ENCODE measurements at regions not wholly inside any gene's neighbourhood (a gene's known extent, or its start where the extent isn't known, plus 50 kb on each side); places are given as distances from the start of the nearest gene placed in this dataset.

GRCh38 chr22:49721211-49721763 is 106.4 kb downstream of the BRD1 start:
- intact Hi-C loops (cut with micrococcal nuclease), result no loop called here
- WGBS (ENCODE audit: insufficient coverage), result 87% methylated on average over 15 of the region's 15 CpGs
- Histone ChIP-seq H3K4me3 (ENCODE audit: low read length) (no peak overlapping the region), H3K27ac (ENCODE audit: low read length) (no peak overlapping the region), H3K4me1 (ENCODE audit: control insufficient read depth, insufficient read depth, low read length) (peaks cover 17% of the 10 kb centered on the region), H3K27me3 (ENCODE audit: control insufficient read depth, insufficient read depth, low read length) (peaks cover 10% of the 10 kb centered on the region), H3K9me3 (ENCODE audit: control insufficient read depth, insufficient read depth, low read length) (no peaks in the 10 kb centered on the region), H3K36me3 (ENCODE audit: control insufficient read depth, insufficient read depth, low read length) (no peaks in the 10 kb centered on the region)
- peaks cover 8 to 11% of the 10 kb centered on the region in 2 donors for H3K4me1 Mint-ChIP-seq
- ATAC-seq (no peak), DNase-seq (no peak)
- TF ChIP-seq, protein P1, sequence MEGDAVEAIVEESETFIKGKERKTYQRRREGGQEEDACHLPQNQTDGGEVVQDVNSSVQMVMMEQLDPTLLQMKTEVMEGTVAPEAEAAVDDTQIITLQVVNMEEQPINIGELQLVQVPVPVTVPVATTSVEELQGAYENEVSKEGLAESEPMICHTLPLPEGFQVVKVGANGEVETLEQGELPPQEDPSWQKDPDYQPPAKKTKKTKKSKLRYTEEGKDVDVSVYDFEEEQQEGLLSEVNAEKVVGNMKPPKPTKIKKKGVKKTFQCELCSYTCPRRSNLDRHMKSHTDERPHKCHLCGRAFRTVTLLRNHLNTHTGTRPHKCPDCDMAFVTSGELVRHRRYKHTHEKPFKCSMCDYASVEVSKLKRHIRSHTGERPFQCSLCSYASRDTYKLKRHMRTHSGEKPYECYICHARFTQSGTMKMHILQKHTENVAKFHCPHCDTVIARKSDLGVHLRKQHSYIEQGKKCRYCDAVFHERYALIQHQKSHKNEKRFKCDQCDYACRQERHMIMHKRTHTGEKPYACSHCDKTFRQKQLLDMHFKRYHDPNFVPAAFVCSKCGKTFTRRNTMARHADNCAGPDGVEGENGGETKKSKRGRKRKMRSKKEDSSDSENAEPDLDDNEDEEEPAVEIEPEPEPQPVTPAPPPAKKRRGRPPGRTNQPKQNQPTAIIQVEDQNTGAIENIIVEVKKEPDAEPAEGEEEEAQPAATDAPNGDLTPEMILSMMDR (IDR thresholded peaks at IDR 0.05), result no peak
- H3K4me3 Mint-ChIP-seq, result no peak overlapping the region
- no peaks in the 10 kb centered on the region for H3K9me3 Mint-ChIP-seq
- H3K27ac Mint-ChIP-seq, result no peak overlapping the region
- H3K27me3 Mint-ChIP-seq (ENCODE audit: low read depth in 2 of 2), result peaks cover 19 to 22% of the 10 kb centered on the region in 2 donors
- no peaks in the 10 kb centered on the region for H3K36me3 Mint-ChIP-seq

- Histone ChIP-seq H3K27ac (ENCODE audit: low read length) (no peak overlapping the region), H3K27me3 (ENCODE audit: control insufficient read depth, insufficient read depth, low read length) (peaks cover 5% of the 10 kb centered on the region), H3K4me1 (ENCODE audit: control insufficient read depth, insufficient read depth, low read length) (peaks cover 16% of the 10 kb centered on the region), H3K9me3 (ENCODE audit: control insufficient read depth, insufficient read depth, low read length) (no peaks in the 10 kb centered on the region), H3K4me3 (ENCODE audit: low read length) (no peak overlapping the region), H3K36me3 (ENCODE audit: control insufficient read depth, insufficient read depth, low read length) (no peaks in the 10 kb centered on the region)
- Mint-ChIP-seq H3K4me1 (peaks cover 8 to 11% of the 10 kb centered on the region in 2 donors), H3K27me3 (ENCODE audit: low read depth in 2 of 2) (peaks cover 10 to 16% of the 10 kb centered on the region in 2 donors), H3K27ac (no peak overlapping the region), H3K9me3 (no peaks in the 10 kb centered on the region), H3K36me3 (no peaks in the 10 kb centered on the region), H3K4me3 (no peak overlapping the region)
- intact Hi-C loops (cut with micrococcal nuclease), result no loop called here
- WGBS (ENCODE audit: insufficient coverage), result 91% methylated on average over 18 of the region's 18 CpGs
- TF ChIP-seq, protein P1 (IDR thresholded peaks at IDR 0.05), result no peak
- DNase-seq, result no peak
- no peak for ATAC-seq
These were observed 107.3 kb downstream of the BRD1 start for GRCh38 chr22:49720279-49720959.

GRCh38 chr22:49719046-49719445 is 108.6 kb downstream of the BRD1 start:
- Histone ChIP-seq H3K4me3 (ENCODE audit: low read length) (no peak overlapping the region), H3K9me3 (ENCODE audit: control insufficient read depth, insufficient read depth, low read length) (no peaks in the 10 kb centered on the region), H3K36me3 (ENCODE audit: control insufficient read depth, insufficient read depth, low read length) (no peaks in the 10 kb centered on the region), H3K27me3 (ENCODE audit: control insufficient read depth, insufficient read depth, low read length) (no peaks in the 10 kb centered on the region), H3K27ac (ENCODE audit: low read length) (no peak overlapping the region), H3K4me1 (ENCODE audit: control insufficient read depth, insufficient read depth, low read length) (peaks cover 2% of the 10 kb centered on the region)
- TF ChIP-seq, protein P1 (IDR thresholded peaks at IDR 0.05), result no peak
- no peak overlapping the region for H3K4me3 Mint-ChIP-seq
- H3K36me3 Mint-ChIP-seq, result no peaks in the 10 kb centered on the region
- H3K9me3 Mint-ChIP-seq, result no peaks in the 10 kb centered on the region
- intact Hi-C loops (cut with micrococcal nuclease), result no loop called here
- peaks cover 7 to 10% of the 10 kb centered on the region in 2 donors for H3K27me3 Mint-ChIP-seq (ENCODE audit: low read depth in 2 of 2)
- no peak for DNase-seq
- ATAC-seq, result no peak
- 87% methylated on average over 10 of the region's 10 CpGs for WGBS (ENCODE audit: insufficient coverage)
- no peak overlapping the region for H3K27ac Mint-ChIP-seq
- peaks cover 4 to 6% of the 10 kb centered on the region in 2 donors for H3K4me1 Mint-ChIP-seq

GRCh38 chr22:49718396-49718795 is 109.3 kb downstream of the BRD1 start:
- no peaks in the 10 kb centered on the region for H3K9me3 Mint-ChIP-seq
- H3K4me3 ChIP-seq (ENCODE audit: low read length), result no peak overlapping the region
- H3K36me3 ChIP-seq (ENCODE audit: control insufficient read depth, insufficient read depth, low read length), result no peaks in the 10 kb centered on the region
- peaks cover 4 to 5% of the 10 kb centered on the region in 2 donors for H3K27me3 Mint-ChIP-seq (ENCODE audit: low read depth in 2 of 2)
- intact Hi-C loops (cut with micrococcal nuclease), result no loop called here
- no peaks in the 10 kb centered on the region for H3K4me1 ChIP-seq (ENCODE audit: control insufficient read depth, insufficient read depth, low read length)
- no peaks in the 10 kb centered on the region for H3K9me3 ChIP-seq (ENCODE audit: control insufficient read depth, insufficient read depth, low read length)
- H3K27ac Mint-ChIP-seq, result no peak overlapping the region
- H3K36me3 Mint-ChIP-seq, result no peaks in the 10 kb centered on the region
- no peaks in the 10 kb centered on the region for H3K27me3 ChIP-seq (ENCODE audit: control insufficient read depth, insufficient read depth, low read length)
- TF ChIP-seq, protein P1 (IDR thresholded peaks at IDR 0.05), result no peak
- ATAC-seq, result no peak
- no peak for DNase-seq
- H3K27ac ChIP-seq (ENCODE audit: low read length), result no peak overlapping the region
- H3K4me3 Mint-ChIP-seq, result no peak overlapping the region
- H3K4me1 Mint-ChIP-seq, result no peaks in the 10 kb centered on the region
- 86% methylated on average over 7 of the region's 7 CpGs for WGBS (ENCODE audit: insufficient coverage)
